NCI-H510A treated with DMSO at 0.1 percent for 48 hours (cell line): ENCODE measurements at regions not wholly inside any gene's neighbourhood (a gene's known extent, or its start where the extent isn't known, plus 50 kb on each side); places are given as distances from the start of the nearest gene placed in this dataset.
"Not testable (repeated sequence)": the region's sequence is repeated elsewhere in the genome, so short reads cannot be mapped to it uniquely, and the experiment has no call there.

Source experiments
- DNase-seq: peaks from one replicate; lab custom pipeline; 2025; lab: John Stamatoyannopoulos, UW

- no peak for DNase-seq
Observed at GRCh38 chr15:69917056-69917455, 180.7 kb downstream of the TLE3 start.

- no peak for DNase-seq
Observed at GRCh38 chr15:69919816-69920215, 177.9 kb downstream of the TLE3 start.

GRCh38 chr15:69920221-69920620 is 177.5 kb downstream of the TLE3 start:
- DNase-seq = no peak

- DNase-seq = no peak
Observed at GRCh38 chr15:69921626-69922619, 175.8 kb downstream of the TLE3 start.

- no peak for DNase-seq
Observed at GRCh38 chr15:69924531-69924930, 173.2 kb downstream of the TLE3 start.

GRCh38 chr15:69926006-69926405 is 171.7 kb downstream of the TLE3 start:
- no peak for DNase-seq

- no peak for DNase-seq
Observed at GRCh38 chr15:69926721-69927120, 171.0 kb downstream of the TLE3 start.

GRCh38 chr15:69928890-69929289 is 168.8 kb downstream of the TLE3 start:
- DNase-seq = not testable (repeated sequence)

GRCh38 chr15:69929905-69930630 is 167.6 kb downstream of the TLE3 start:
- DNase-seq = no peak

GRCh38 chr15:69930754-69931153 is 167.0 kb downstream of the TLE3 start:
- no peak for DNase-seq

GRCh38 chr15:69931156-69931555 is 166.6 kb downstream of the TLE3 start:
- no peak for DNase-seq

- DNase-seq = no peak
Observed at GRCh38 chr15:69934607-69935006, 163.1 kb downstream of the TLE3 start.

- no peak for DNase-seq
Observed at GRCh38 chr15:69939513-69940440, 157.9 kb downstream of the TLE3 start.

- DNase-seq = no peak
Observed at GRCh38 chr15:69940441-69941300, 157.0 kb downstream of the TLE3 start.

- no peak for DNase-seq
Observed at GRCh38 chr15:69941301-69941605, 156.5 kb downstream of the TLE3 start.

GRCh38 chr15:69941706-69942495 is 155.8 kb downstream of the TLE3 start:
- DNase-seq = no peak

- DNase-seq = no peak
Observed at GRCh38 chr15:69943637-69944036, 154.1 kb downstream of the TLE3 start.

GRCh38 chr15:69945729-69946128 is 152.0 kb downstream of the TLE3 start:
- DNase-seq = no peak

- no peak for DNase-seq
Observed at GRCh38 chr15:69946870-69947269, 150.8 kb downstream of the TLE3 start.

- no peak for DNase-seq
Observed at GRCh38 chr15:69947394-69947793, 150.3 kb downstream of the TLE3 start.
